ENCODE measurements at regions not wholly inside any gene's neighbourhood (a gene's known extent, or its start where the extent isn't known, plus 50 kb on each side); places are given as distances from the start of the nearest gene placed in this dataset.

- no peak overlapping the region for H3K4me3 Mint-ChIP-seq (ENCODE audit: low read depth)
Observed at GRCh38 chr1:80534606-80535360, 1266.0 kb upstream of the ADGRL2 start.

GRCh38 chr1:80533775-80534334 lies 1266.9 kb upstream of the ADGRL2 start:
- H3K36me3 Mint-ChIP-seq (ENCODE audit: insufficient read depth) = no peaks in the 10 kb centered on the region
- DNase-seq (ENCODE audit: low spot score, unreplicated experiment) = no peak
- H3K27me3 Mint-ChIP-seq = no peaks in the 10 kb centered on the region
- H3K4me3 Mint-ChIP-seq (ENCODE audit: low read depth) = no peak overlapping the region
- no peak for TF ChIP-seq CTCF (IDR thresholded peaks at IDR 0.05; ENCODE audit: unreplicated experiment)
- H3K4me1 Mint-ChIP-seq (ENCODE audit: low read depth) = peaks cover 34% of the 10 kb centered on the region
- H3K27ac Mint-ChIP-seq = no peak overlapping the region
- no peaks in the 10 kb centered on the region for H3K9me3 Mint-ChIP-seq (ENCODE audit: low read depth)

More at GRCh38 chr1:80534606-80535360, 1266.0 kb upstream of the ADGRL2 start:
- peaks cover 34% of the 10 kb centered on the region for H3K4me1 Mint-ChIP-seq (ENCODE audit: low read depth)
- H3K27ac Mint-ChIP-seq = no peak overlapping the region
- no peaks in the 10 kb centered on the region for H3K36me3 Mint-ChIP-seq (ENCODE audit: insufficient read depth)
- H3K9me3 Mint-ChIP-seq (ENCODE audit: low read depth) = no peaks in the 10 kb centered on the region
- no peaks in the 10 kb centered on the region for H3K27me3 Mint-ChIP-seq
- DNase-seq (ENCODE audit: low spot score, unreplicated experiment) = no peak
- TF ChIP-seq CTCF (IDR thresholded peaks at IDR 0.05; ENCODE audit: unreplicated experiment) = no peak

- Mint-ChIP-seq H3K27ac (no peak overlapping the region), H3K4me3 (ENCODE audit: low read depth) (no peak overlapping the region)
- DNase-seq (ENCODE audit: low spot score, unreplicated experiment) = no peak
Observed at GRCh38 chr1:80533093-80533492, 1267.6 kb upstream of the ADGRL2 start.

GRCh38 chr1:80531182-80531581 lies 1269.6 kb upstream of the ADGRL2 start:
- Mint-ChIP-seq H3K36me3 (ENCODE audit: insufficient read depth) (no peaks in the 10 kb centered on the region), H3K4me1 (ENCODE audit: low read depth) (peaks cover 29% of the 10 kb centered on the region), H3K27me3 (no peaks in the 10 kb centered on the region), H3K4me3 (ENCODE audit: low read depth) (no peak overlapping the region), H3K9me3 (ENCODE audit: low read depth) (no peaks in the 10 kb centered on the region), H3K27ac (no peak overlapping the region)
- TF ChIP-seq CTCF (IDR thresholded peaks at IDR 0.05; ENCODE audit: unreplicated experiment) = no peak
- no peak for DNase-seq (ENCODE audit: low spot score, unreplicated experiment)

More at GRCh38 chr1:80533093-80533492, 1267.6 kb upstream of the ADGRL2 start:
- TF ChIP-seq CTCF (IDR thresholded peaks at IDR 0.05; ENCODE audit: unreplicated experiment) = no peak
- H3K4me1 Mint-ChIP-seq (ENCODE audit: low read depth) = peaks cover 34% of the 10 kb centered on the region
- H3K9me3 Mint-ChIP-seq (ENCODE audit: low read depth) = no peaks in the 10 kb centered on the region
- no peaks in the 10 kb centered on the region for H3K27me3 Mint-ChIP-seq
- H3K36me3 Mint-ChIP-seq (ENCODE audit: insufficient read depth) = no peaks in the 10 kb centered on the region

- Mint-ChIP-seq H3K36me3 (ENCODE audit: insufficient read depth) (no peaks in the 10 kb centered on the region), H3K27me3 (no peaks in the 10 kb centered on the region), H3K9me3 (ENCODE audit: low read depth) (no peaks in the 10 kb centered on the region), H3K27ac (no peak overlapping the region), H3K4me1 (ENCODE audit: low read depth) (peaks cover 15% of the 10 kb centered on the region), H3K4me3 (ENCODE audit: low read depth) (no peak overlapping the region)
- DNase-seq (ENCODE audit: low spot score, unreplicated experiment) = no peak
- TF ChIP-seq CTCF (IDR thresholded peaks at IDR 0.05; ENCODE audit: unreplicated experiment) = no peak
Observed at GRCh38 chr1:80529546-80529945, 1271.2 kb upstream of the ADGRL2 start.
